Hepatocyte (in vitro differentiated cells): ENCODE measurements at regions not wholly inside any gene's neighbourhood (a gene's known extent, or its start where the extent isn't known, plus 50 kb on each side); places are given as distances from the start of the nearest gene placed in this dataset.

Experiments
- DNase-seq: peaks from one replicate; pipeline ENCODE4 v3.0.0-alpha.2; 2016; ENCODE audit warnings: low spot score
- H2AFZ ChIP-seq: fragments of 200-600 bp; sonication (generic); 2 replicates; pipeline ENCODE4 v1.6.0; 2016; ENCODE audit warnings: antibody characterized with exemption, mild to moderate bottlenecking
- H3K27ac ChIP-seq: fragments of 200-600 bp; sonication (generic); 2 replicates; pipeline ENCODE4 v1.5.1; 2016; ENCODE audit warnings: mild to moderate bottlenecking
- H3K27me3 ChIP-seq: fragments of 200-600 bp; sonication (generic); 2 replicates; pipeline ENCODE4 v1.6.1; 2016
- H3K36me3 ChIP-seq: fragments of 200-600 bp; sonication (generic); replicated peaks from 2 replicates; pipeline ENCODE4 v1.5.1; 2016; ENCODE audit warnings: low read depth; ENCODE audit not compliant: insufficient read depth
- H3K4me1 ChIP-seq: fragments of 200-600 bp; sonication (generic); 2 replicates; pipeline ENCODE4 v1.5.1; 2016; ENCODE audit warnings: mild to moderate bottlenecking, moderate library complexity; ENCODE audit not compliant: insufficient read depth
- H3K4me2 ChIP-seq: fragments of 200-600 bp; sonication (generic); 2 replicates; pipeline ENCODE4 v1.6.0; 2016
- H3K4me3 ChIP-seq: fragments of 200-600 bp; sonication (generic); 2 replicates; pipeline ENCODE4 v1.5.1; 2016; ENCODE audit warnings: mild to moderate bottlenecking
- H3K79me2 ChIP-seq: fragments of 200-600 bp; sonication (generic); 2 replicates; pipeline ENCODE4 v1.6.0; 2017; ENCODE audit warnings: mild to moderate bottlenecking
- H3K9me2 ChIP-seq: fragments of 200-600 bp; sonication (generic); replicated peaks from 2 replicates; pipeline ENCODE4 v1.6.0; 2017; ENCODE audit warnings: mild to moderate bottlenecking; ENCODE audit not compliant: insufficient read depth
- H3K9me3 ChIP-seq: fragments of 200-600 bp; sonication (generic); 2 replicates; pipeline ENCODE4 v1.5.1; 2016; ENCODE audit warnings: low read depth, mild to moderate bottlenecking
- H4K20me1 ChIP-seq: fragments of 200-600 bp; sonication (generic); 2 replicates; pipeline ENCODE4 v1.6.0; 2016; ENCODE audit warnings: mild to moderate bottlenecking; ENCODE audit not compliant: insufficient read depth, poor library complexity, severe bottlenecking
- CTCF ChIP-seq: fragments of 200-600 bp; sonication (generic); IDR thresholded peaks from 2 replicates; pipeline ENCODE4 v1.5.1; 2016; ENCODE audit warnings: antibody characterized with exemption, mild to moderate bottlenecking; ENCODE audit not compliant: poor library complexity
- EZH2 ChIP-seq: fragments of 200-600 bp; sonication (generic); IDR thresholded peaks from 2 replicates; pipeline ENCODE4 v1.6.1; 2016; ENCODE audit warnings: antibody characterized with exemption, mild to moderate bottlenecking, borderline replicate concordance
- EZH2phosphoT487 ChIP-seq: fragments of 200-600 bp; sonication (generic); IDR thresholded peaks from one replicate; pipeline ENCODE4 v1.6.1; 2018; ENCODE audit warnings: antibody characterized with exemption, mild to moderate bottlenecking, low read depth, moderate library complexity; ENCODE audit not compliant: unreplicated experiment, severe bottlenecking
- WGBS: methylation state at CpG from one replicate; pipeline ENCODE4 v1.1.6; 2016; ENCODE audit warnings: low lambda C conversion rate; ENCODE audit errors: missing lambda C conversion rate; 5-methylcytosine and 5-hydroxymethylcytosine counted together

GRCh38 chr20:11689262-11689661 lies 228.4 kb upstream of the BTBD3 start:
- TF ChIP-seq CTCF (no peak), EZH2 (no peak), EZH2phosphoT487 (no peak)
- 90% methylated on average over 2 of the region's 2 CpGs for WGBS
- no peak overlapping the region for H3K4me3 ChIP-seq

GRCh38 chr20:11691766-11692165 lies 225.9 kb upstream of the BTBD3 start:
- H3K4me2 ChIP-seq, result no peak overlapping the region
- no peaks in the 10 kb centered on the region for H3K9me2 ChIP-seq
- no peak overlapping the region for H3K27ac ChIP-seq
- no peaks in the 10 kb centered on the region for H3K9me3 ChIP-seq
- 82% methylated on average over 3 of the region's 3 CpGs for WGBS
- peaks cover 6% of the 10 kb centered on the region for H3K4me1 ChIP-seq
- H3K79me2 ChIP-seq, result no peaks in the 10 kb centered on the region
- H4K20me1 ChIP-seq, result no peaks in the 10 kb centered on the region
- no peak overlapping the region for H3K4me3 ChIP-seq
- no peak for DNase-seq
- no peak for TF ChIP-seq CTCF
- H2AFZ ChIP-seq, result no peak overlapping the region
- H3K27me3 ChIP-seq, result no peaks in the 10 kb centered on the region
- H3K36me3 ChIP-seq, result no peaks in the 10 kb centered on the region

More at GRCh38 chr20:11689262-11689661, 228.4 kb upstream of the BTBD3 start:
- no peaks in the 10 kb centered on the region for H4K20me1 ChIP-seq
- no peak overlapping the region for H2AFZ ChIP-seq
- no peak overlapping the region for H3K4me2 ChIP-seq
- no peak for DNase-seq
- H3K36me3 ChIP-seq, result no peaks in the 10 kb centered on the region
- no peak overlapping the region for H3K27ac ChIP-seq
- peaks cover 12% of the 10 kb centered on the region for H3K4me1 ChIP-seq
- no peaks in the 10 kb centered on the region for H3K27me3 ChIP-seq
- no peaks in the 10 kb centered on the region for H3K9me3 ChIP-seq
- no peaks in the 10 kb centered on the region for H3K9me2 ChIP-seq
- no peaks in the 10 kb centered on the region for H3K79me2 ChIP-seq

- Histone ChIP-seq H3K4me2 (no peak overlapping the region), H3K9me2 (no peaks in the 10 kb centered on the region), H3K27ac (no peak overlapping the region), H3K79me2 (no peaks in the 10 kb centered on the region), H2AFZ (no peak overlapping the region), H3K36me3 (no peaks in the 10 kb centered on the region), H3K9me3 (no peaks in the 10 kb centered on the region), H3K4me1 (no peaks in the 10 kb centered on the region), H3K4me3 (no peak overlapping the region), H3K27me3 (no peaks in the 10 kb centered on the region), H4K20me1 (no peaks in the 10 kb centered on the region)
- TF ChIP-seq EZH2 (no peak), EZH2phosphoT487 (no peak)
- 90% methylated on average over 2 of the region's 2 CpGs for WGBS
- DNase-seq, result no peak
These were observed 225.1 kb upstream of the BTBD3 start for GRCh38 chr20:11692567-11692966.

GRCh38 chr20:11694467-11694866 lies 223.2 kb upstream of the BTBD3 start:
- Histone ChIP-seq H2AFZ (no peak overlapping the region), H3K9me3 (no peaks in the 10 kb centered on the region), H3K27ac (no peak overlapping the region), H3K4me1 (no peaks in the 10 kb centered on the region), H3K36me3 (no peaks in the 10 kb centered on the region), H3K9me2 (no peaks in the 10 kb centered on the region), H3K4me2 (no peak overlapping the region), H3K4me3 (no peak overlapping the region), H3K79me2 (no peaks in the 10 kb centered on the region), H4K20me1 (no peaks in the 10 kb centered on the region), H3K27me3 (no peaks in the 10 kb centered on the region)
- TF ChIP-seq CTCF (no peak), EZH2 (no peak)
- DNase-seq, result no peak
- 94% methylated on average over 5 of the region's 5 CpGs for WGBS
